Prostate gland (tissue), 2 donors: ENCODE measurements at regions not wholly inside any gene's neighbourhood (a gene's known extent, or its start where the extent isn't known, plus 50 kb on each side); places are given as distances from the start of the nearest gene placed in this dataset.

ENCODE experiments used
- POLR2AphosphoS5 ChIP-seq: sonication (generic); formaldehyde crosslinking; IDR thresholded peaks from one replicate; pipeline ENCODE4 v1.6.1; 2017; ENCODE audit warnings: antibody characterized with exemption
- TF ChIP-seq, protein P1 (sequence below), 4 experiments: fragments of 200-600 bp in 2 of 4; fragments of 450-650 bp in 2 of 4; sonication (generic) in 2 of 4; IDR thresholded peaks; 1 replicate in 3 of 4; 2 replicates in 1 of 4; pipeline ENCODE4 v1.5.1; 2016 to 2019; ENCODE audit warnings: antibody characterized with exemption in 4 of 4, mild to moderate bottlenecking in 2 of 4, moderate library complexity in 2 of 4

DNA sequence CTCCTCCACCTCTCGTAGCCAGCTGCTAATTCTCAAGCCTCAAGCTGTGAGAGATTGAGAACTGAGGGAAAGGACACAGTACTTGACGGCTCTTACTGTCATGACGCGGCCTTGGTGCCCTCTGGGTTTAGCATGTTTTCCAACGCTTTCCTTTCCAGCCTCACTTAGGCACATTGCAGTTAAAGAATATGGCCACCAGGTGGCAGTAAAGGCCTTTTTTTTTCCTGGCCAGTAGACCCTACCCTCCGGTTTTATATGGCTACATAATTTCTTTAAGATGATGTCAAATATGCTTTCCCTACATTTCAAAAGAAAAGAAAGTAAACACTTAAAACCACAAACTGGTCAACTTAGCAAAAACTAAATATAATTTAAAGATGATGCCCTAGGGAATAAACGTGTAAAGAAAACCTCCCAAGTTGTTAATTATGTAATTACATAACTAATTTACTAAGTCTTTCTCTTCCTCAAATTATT is 56.8 kb upstream of the PRDX6 start:
- peak; percentile 52 for TF ChIP-seq POLR2AphosphoS5
- TF ChIP-seq, protein P1, sequence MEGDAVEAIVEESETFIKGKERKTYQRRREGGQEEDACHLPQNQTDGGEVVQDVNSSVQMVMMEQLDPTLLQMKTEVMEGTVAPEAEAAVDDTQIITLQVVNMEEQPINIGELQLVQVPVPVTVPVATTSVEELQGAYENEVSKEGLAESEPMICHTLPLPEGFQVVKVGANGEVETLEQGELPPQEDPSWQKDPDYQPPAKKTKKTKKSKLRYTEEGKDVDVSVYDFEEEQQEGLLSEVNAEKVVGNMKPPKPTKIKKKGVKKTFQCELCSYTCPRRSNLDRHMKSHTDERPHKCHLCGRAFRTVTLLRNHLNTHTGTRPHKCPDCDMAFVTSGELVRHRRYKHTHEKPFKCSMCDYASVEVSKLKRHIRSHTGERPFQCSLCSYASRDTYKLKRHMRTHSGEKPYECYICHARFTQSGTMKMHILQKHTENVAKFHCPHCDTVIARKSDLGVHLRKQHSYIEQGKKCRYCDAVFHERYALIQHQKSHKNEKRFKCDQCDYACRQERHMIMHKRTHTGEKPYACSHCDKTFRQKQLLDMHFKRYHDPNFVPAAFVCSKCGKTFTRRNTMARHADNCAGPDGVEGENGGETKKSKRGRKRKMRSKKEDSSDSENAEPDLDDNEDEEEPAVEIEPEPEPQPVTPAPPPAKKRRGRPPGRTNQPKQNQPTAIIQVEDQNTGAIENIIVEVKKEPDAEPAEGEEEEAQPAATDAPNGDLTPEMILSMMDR (IDR thresholded peaks at IDR 0.05), result peak; percentile 80 to 93 (median 88)
